ENCODE measurements at regions not wholly inside any gene's neighbourhood (a gene's known extent, or its start where the extent isn't known, plus 50 kb on each side); places are given as distances from the start of the nearest gene placed in this dataset.

DNA sequence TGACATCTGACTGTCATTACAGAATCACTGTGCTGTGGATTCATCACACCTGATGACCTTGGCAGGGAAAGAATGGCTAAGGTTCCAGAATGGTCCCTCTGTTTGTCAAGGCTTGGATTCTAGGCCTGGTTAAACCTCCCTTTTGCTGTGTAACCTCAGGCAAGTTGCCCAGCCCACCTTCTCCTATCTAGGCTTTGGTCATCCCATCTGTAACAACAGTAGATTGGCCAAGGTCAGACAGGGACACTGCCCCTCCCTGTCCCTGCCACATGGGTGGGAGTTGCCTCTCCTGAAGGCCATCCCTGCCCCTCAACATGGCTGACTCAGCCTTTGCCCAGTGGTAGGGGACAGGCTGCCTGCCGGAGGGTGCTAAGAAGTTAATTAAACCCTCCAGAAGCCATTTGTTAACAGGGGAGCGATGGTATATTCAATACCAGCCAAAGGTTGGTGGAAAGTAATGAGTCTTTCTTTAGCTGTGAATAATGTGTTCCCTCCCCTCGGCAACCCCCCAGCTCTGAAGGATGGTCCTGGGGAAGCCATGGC is 149.8 kb upstream of the PCBD1 start:
- TF ChIP-seq, protein P1, sequence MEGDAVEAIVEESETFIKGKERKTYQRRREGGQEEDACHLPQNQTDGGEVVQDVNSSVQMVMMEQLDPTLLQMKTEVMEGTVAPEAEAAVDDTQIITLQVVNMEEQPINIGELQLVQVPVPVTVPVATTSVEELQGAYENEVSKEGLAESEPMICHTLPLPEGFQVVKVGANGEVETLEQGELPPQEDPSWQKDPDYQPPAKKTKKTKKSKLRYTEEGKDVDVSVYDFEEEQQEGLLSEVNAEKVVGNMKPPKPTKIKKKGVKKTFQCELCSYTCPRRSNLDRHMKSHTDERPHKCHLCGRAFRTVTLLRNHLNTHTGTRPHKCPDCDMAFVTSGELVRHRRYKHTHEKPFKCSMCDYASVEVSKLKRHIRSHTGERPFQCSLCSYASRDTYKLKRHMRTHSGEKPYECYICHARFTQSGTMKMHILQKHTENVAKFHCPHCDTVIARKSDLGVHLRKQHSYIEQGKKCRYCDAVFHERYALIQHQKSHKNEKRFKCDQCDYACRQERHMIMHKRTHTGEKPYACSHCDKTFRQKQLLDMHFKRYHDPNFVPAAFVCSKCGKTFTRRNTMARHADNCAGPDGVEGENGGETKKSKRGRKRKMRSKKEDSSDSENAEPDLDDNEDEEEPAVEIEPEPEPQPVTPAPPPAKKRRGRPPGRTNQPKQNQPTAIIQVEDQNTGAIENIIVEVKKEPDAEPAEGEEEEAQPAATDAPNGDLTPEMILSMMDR (IDR thresholded peaks at IDR 0.05), result no peak
- TF ChIP-seq POLR2A (IDR thresholded peaks at IDR 0.05), result no peak

Measured in ovary (tissue), 3 donors.